NCI-H82 (cell line): ENCODE measurements at regions not wholly inside any gene's neighbourhood (a gene's known extent, or its start where the extent isn't known, plus 50 kb on each side); places are given as distances from the start of the nearest gene placed in this dataset.

ENCODE experiments used
- DNase-seq: peaks from one replicate; lab custom pipeline; 2025; lab: John Stamatoyannopoulos, UW

DNA sequence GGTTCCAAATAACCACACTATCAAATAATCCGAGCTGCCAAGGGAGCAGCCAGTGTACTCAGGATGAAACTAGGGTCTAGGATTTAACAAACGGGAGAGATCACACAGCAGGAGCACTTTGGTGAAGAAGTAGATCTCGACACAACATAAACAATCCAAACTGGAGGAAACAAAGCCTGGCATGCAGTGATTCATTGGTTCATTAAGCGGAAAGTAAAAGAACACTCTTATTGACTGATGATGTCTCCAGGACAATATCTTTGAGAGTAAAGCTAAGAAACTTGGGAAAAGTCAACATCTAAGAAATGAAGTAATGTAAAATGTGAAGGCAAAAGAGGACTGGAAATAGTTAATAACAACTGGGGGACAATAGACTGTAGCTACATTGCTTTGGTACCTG lies 1478.3 kb upstream of the CDH9 start:
- no peak for DNase-seq

DNA sequence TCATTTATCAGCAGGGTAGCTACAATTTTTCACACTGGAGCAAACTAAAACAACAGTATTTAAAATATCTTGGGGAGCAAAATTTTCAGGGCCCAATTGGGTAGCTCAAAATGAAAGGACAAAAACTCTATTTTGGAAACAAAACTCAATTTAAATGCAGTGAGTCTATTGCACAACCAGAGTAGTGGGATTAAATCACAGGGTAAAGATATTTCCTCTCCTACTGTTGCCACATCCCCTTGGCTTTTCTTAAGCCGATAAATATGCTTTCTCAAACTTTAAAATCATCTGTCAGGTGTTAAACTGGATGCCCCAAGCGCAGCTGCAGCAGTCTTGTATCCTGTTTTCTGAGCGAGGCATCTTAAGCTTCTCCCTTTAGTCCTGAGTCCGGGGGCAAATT lies 1474.3 kb upstream of the CDH9 start:
- DNase-seq = peak; percentile 48

DNA sequence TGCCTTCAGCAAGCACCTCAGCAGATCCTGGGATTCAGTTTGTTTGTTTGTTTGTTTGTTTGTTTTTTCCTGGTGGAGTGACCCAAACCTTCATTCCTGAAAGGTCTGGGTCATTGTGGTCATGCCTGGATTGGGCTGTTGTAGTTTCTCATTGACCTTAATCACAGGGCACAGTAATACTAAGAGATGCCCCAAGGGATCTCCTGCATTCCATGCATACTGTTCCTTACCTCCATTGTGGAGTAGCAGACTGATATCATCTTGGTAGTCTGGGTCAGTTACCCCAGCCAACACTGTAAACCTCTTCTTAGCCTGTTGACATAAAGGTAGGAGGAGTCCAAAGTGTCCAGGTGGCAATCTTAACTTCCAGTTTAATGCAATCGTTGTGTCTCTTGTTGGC lies 1466.7 kb upstream of the CDH9 start:
- no peak for DNase-seq

DNA sequence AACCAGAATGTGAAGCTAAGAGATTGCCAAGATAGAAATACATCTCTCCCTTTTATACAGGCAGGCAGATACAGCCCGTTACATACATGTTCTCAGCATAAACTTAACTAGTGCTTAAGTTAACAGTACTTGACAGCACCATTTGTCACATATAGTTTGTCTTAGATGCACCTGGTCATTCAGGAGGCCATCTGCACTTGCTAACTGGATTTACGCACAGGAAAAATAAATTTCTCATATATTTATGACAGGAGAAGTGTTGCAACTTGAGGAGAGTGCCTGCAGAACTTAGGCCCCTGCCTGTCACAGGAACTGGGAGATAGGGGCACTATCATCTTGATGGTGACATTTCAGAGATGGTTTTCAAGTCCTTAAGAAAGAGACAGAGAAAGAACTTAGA lies 1462.1 kb upstream of the CDH9 start:
- no peak for DNase-seq

DNA sequence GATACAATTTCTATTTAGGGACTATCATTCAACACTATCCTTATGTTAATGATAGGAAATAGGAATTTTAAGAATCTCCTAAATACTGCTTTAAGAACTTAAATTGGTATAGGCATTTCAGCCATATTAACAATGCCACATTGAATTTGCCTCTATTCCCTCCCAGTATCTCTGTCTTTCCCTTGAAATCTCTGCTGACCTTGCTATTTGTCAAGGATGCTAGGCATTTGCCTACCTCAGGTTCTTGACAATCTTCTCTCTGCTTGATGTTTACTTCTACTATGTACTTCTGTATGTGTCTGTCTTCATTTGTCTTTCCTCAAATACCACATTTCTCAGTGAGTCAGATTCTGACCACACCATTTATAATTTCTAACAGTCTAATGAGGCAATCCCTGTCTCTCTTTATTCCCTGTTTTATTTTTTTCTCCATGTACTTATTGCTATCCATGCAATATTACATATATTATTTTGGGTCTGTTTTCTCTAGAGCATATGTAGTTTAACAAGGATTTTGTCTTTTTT lies 1461.4 kb upstream of the CDH9 start:
- DNase-seq = no peak

DNA sequence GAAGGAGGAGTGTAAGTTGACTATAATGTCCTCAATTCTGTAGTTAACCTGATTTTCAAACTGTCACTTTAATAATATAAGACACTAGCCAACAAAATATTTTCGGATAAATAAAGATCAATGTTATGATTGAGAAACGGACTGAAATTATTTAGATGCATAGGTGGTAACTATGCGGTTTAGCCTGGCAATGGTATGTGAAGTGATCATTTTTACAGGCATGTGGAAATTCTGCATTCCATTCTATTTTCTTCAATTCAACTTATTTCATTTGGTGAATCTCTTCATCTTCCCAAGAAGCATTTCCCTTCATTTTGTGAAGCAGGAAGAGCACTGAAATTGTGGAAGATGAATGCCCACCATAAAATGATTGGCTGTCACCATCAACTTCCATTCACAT lies 1457.5 kb upstream of the CDH9 start:
- DNase-seq = no peak

DNA sequence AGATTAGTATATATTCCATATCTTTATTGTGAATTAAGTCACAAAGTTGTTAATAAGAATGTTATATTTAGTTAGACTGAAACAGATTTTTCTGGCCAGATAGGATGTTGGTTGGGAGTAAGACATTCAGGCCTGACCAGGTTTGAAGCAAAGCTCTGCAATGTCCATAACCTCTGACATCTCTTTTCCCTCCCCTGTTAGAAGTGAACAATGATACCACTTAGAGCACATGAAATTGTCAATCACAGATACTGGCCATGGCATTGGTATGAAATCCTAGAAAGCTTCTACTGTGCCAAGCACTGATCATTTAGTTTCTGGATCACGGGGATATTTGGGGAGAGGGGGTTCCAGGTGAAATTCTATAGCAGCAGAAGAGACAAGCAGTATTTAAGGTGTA lies 1455.1 kb upstream of the CDH9 start:
- DNase-seq = no peak

DNA sequence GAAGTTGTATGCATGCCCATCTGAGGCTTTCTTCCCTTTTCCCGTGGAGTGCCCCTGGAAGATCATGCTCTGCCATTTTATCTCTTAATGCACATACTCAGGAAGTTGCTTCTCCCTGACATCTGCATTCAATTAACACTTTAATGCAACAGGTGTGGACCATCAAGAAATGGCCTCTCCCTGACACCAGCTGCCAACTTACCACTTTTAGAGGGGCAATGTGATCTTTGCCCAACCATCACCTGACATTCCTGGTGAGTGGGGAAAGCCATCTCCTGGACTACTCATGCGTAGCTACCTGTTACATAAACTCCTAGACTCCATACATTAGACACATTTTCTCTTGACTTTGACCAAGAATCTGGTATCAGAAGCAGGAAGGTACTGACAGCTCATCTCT lies 1450.4 kb upstream of the CDH9 start:
- no peak for DNase-seq

DNA sequence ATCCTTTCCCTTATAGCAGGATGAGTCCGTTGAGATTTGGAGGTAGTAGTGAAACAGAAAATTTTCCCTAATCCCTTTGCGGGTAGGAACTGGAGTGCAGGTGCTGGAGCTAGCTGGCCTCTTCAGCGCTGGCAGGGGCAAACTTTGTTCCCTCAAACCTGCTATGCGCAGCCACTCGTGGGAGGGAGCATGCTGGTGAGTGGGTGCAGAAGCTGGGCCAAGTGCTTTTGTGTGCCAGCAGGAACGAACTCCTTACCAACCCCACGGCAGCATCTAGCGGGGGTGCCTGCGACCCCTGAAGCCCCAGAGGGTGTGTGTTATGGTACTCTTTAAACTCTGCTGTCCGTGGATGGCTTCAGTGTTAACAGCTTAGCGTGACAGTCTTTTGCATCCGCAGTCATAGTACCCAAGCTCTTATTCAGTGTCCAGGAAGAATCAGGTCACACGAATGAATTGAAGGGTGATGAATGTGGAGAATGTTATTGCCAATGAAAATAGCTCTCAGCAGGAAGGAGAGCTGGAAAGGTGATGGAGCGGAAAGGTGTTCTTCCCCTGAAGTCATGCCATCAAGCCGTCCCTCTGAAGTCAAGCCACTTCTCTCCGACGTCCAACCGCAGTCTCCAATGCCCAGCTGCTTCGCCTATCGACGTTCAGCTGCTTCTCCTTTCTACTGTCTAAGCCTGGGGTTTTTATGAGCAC lies 1445.1 kb upstream of the CDH9 start:
- no peak for DNase-seq

DNA sequence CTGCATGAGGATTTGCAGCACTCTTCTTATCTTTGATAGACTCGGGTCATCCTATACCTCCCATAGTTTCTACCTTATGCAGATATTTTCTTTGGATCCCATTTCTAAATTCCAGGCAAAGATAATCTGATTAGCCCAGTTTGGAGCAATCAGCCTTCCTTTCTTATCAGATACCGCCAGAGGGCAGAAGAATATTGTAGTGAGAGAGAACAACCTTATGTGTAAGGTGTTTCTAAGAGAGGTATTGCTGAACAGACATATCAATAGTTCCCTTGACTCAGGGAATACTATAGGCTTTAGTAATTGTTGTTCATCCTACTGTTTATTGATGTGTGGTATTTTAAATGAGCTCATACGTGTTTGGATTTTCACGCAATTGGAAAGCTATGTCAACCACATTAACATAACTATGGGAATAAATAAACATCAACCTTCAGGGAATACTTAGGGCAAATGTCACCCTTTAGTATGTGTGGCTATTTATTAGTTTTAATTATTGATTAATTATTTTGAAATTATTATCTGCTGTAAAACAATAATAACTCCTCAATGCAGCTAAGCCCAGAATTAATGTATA lies 1435.2 kb upstream of the CDH9 start:
- peak; percentile 78 for DNase-seq

DNA sequence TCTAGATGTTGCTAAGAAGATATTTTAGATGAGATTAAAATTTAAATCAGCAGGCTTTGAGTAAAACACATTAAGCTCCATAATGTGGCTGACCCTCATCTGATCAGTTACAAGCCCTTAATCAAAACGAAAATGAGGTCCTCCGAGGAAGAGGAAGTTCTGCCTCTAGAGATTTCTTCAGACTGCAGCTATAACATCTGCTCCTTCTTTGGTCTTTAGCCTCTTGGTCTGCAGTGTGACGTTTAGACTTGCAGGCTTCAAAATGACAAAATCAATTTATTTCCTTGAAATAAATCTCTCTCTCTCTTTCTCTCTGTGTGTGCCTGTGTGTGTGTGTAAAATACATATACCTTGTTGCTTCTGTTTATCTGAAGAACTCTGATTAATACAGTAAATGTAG lies 1429.8 kb upstream of the CDH9 start:
- peak; percentile 33 for DNase-seq

DNA sequence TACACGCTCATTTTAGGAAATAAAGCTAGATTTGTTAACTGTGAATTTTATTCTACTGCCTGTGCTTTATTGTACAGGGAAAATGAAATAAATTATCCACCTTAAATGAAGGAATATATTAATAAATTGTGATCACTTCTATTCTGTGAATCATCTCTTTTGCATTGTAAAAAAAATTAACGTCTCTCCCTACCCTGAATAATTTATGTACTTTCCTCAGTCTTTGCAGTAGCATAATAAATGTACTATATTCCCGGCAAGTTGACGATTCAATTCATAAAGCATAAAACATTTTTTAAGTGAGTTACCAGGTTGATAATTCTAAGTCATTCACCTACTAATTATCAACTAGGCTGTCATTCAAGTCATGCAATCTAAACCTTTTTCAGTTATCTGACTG lies 1425.3 kb upstream of the CDH9 start:
- no peak for DNase-seq

DNA sequence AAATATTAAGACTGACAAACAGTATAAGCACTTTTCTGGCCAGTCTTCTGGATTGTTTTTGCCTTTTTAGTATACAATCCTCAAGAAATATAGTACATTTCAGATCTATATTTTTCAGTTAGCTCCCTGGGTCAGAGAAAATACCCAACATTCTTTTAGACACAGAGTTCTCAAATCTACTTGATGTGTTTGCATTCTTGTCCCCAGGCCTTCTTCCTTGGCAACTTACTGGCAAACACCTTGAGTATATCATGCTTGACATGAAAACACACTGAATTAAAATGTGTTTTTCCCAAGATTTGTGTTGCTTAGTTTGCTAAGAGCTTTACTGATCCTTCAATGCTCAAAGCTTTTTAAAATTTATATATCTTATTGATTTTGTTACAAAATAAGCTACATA lies 1413.1 kb upstream of the CDH9 start:
- DNase-seq = no peak

DNA sequence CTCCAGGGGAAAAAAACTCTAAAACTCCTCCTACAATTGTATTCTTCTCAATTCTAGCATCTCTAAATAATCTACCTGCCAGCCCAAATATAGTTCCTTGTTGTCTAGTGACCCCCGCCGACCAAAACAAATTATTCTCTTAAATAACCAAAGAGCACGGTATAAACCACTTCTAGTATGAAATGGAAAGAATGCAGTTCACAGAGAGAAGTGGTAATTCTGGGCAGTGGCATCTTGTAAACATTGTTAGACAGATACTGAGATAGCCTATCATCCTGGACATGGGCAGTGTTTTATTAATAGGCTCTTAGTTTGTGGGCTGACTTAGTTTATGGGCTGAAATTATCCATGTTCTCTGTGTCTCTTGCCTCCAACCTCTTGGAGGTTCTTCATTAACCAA lies 1412.6 kb upstream of the CDH9 start:
- DNase-seq = no peak

DNA sequence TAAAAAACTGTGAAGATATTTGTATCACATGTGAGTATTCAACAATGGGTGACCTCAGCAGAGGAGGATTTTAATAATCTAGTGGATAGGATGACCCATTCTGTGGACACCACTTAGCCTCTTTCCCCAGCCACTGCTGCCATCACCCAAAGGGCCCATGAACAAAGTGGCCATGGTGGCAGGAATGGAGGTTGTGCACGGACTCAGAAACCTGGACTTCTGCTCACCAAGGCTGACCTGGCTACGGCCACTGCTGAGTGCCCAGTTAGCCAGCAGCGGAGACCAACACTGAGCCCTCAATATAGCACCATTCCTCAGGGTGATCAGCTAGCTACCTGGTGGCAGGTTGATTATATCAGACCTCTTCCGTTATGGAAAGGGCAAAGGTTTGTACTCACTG lies 1410.4 kb upstream of the CDH9 start:
- DNase-seq = no peak

DNA sequence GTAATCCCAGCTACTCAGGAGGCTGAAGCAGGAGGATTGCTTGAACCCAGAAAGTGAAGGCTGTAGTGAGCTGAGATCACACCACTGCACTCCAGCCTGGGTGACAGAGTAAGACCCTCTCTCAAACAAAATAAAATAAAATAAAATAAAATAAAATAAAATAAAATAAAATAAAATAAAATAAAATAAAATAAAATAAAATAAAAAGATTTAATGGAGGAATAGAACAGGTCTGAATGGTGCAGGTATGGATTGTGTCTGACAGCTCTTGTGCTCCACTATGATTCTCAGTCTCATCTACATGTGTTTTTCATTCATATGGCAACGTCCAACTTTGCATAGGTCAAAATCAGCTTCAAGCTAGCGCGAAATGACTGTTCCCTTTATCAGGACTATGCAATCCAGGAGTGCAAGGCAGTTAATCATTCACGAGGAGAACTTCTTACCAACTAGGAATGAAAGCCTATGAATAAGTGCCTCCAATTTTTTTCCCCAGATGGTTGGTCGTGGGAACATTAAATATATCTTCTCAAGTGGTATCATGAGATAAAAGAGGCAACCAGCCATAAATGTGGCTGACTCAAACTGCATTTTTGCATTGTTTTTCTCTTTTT lies 1392.3 kb upstream of the CDH9 start:
- DNase-seq = no peak

DNA sequence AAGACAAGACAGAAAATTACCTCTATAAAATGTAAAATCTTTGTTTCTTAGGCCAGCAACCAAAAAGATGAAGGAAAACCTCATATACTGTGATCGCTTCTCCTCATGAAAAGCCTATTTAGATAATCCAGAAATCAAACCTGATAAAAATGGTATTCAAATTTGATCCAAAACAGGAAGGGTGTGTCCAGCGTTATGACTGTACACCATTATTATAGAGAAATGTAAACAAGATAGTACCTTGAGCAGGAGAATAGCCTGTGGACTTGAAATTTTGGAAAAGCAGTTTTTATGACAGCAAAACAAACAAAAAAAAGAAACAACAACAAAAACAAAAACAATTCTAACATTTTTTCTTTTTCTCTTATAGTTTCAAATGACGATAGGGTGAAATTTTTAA lies 1382.8 kb upstream of the CDH9 start:
- DNase-seq = no peak

DNA sequence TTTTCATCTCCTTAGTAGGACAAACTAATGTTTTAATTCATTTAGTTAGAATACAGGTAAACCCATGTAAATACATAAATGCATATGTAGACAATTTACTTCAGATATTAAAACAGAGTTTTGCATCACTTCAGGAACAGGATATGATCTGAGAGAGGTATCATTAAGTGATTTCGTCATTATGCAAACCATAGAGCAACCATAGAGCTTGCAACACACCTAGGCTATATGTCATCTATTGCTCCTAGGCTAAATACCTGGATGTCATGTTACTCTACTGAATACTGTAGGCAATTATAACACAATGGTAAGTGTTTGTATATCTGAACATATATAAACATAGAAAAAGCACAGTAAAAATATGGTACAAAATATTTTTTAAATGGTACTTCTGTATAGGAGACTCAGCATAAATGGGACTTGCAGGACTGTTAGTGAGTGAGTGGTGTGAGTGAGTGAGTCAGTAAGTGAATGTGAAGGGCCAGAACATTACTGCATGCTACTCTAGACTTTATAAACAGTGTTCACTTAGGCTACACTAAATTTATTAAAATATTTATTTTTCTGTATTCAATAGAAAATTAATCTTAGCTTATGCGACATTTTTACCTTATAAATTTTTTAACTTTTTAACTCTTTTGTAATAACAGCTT lies 1377.5 kb upstream of the CDH9 start:
- no peak for DNase-seq

DNA sequence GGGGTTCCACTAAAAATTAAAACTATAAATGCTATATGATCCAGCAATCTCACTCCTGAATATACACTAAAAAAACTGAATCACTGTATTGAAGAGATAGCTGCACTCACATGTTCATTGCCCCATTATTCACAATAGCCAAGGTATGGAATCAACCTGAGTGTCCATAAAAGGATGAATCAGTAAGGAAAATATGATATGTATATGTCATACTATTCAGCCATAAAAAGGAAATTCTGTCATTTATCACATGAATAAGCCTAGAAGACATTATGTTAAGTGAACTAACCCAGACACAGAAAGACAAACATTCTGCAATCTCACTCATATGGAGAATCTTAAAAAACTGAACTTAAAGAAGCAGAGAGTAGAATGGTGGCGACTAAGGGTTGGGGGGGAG lies 1376.2 kb upstream of the CDH9 start:
- no peak for DNase-seq

DNA sequence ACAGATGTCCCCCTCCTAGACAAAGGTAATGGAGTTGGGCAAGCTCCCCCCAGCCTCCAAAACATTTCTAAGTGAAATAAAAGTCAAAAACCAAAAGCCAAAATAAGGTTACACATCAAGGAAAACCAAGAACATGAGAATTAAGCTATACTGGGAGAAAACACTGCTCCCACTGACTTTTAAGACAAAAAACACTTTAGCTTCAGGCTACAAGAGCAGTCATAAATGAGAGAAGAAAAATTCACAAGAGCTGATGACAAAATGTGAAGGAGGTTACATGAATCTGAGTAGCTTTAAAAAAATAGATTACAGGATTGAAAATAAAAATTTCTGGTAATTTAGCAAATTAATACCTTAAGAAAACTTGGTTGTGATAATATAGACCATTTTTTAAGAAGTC lies 1370.3 kb upstream of the CDH9 start:
- DNase-seq = no peak

DNA sequence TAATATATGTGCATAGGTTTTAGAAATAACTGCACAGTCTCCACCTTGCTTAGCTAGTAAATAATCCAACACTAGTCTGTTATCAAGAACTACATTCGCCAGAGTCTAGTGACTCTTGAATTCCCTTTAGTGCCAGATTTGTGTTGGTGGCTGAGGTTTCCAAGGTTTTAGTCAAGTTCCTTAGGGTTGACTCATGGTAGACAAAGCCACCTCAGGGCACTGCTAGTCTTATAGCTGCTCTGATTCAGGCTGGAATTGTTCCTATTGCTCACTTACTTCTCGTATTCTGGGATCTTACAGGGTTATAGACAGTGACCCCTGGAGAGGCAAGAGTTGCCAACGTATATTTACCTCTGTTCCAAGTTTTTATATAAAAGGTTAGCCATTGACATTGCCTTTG lies 1369.8 kb upstream of the CDH9 start:
- DNase-seq = no peak

DNA sequence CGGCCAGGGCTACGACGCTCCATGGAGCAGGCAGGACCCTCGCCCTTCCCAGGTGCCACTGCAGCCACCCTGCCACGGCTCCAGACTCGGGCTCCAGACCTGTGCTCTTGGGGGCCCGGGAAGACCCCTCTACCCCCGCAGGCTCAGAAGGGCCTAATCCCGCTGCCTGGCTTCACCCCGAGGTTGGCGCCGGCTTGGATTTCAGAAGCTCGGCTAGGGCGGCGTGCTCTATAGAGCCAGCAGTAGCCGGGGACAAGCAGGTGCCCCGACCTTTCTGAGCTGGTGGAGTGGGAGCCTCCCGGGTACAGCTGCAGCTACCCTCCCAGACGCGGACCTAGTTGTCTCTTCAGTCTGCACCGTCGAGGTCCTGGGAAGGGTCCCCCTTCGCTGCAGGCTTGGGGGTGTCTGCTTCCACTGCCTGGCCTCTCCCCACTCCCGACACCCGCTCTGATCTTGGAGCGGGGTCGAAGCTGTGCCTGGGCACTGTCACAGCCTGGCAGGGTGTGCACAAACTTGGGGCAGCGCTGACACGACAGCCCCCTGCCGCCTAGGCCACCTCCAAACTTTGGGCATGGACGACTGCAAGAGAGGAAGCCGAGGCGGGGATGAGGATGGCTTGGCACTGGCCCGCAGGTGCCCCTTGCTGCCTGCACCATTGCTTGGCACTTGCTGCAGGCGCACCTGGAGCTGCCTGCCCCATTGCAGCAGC lies 1366.1 kb upstream of the CDH9 start:
- no peak for DNase-seq

DNA sequence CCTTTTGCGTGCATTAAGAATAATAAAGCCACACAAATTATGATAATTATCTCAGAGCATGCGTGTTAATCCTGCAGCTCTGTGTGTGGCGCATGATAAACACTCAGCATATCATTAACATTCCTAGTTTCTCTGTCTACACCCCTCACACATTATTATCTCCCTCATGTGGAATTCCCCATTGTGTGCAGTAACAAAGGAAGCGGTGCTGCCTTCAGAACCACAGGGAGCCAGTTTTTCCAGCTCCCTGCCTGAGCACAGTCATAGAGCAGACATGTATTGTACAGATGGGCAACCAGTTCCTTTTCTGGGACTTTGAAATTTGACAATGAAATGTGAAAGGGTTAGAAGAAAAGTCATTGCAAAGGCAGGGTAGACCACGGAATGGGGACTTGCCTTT lies 1365.5 kb upstream of the CDH9 start:
- DNase-seq = no peak
